Medulla oblongata (tissue), 1 donor: ENCODE measurements at regions not wholly inside any gene's neighbourhood (a gene's known extent, or its start where the extent isn't known, plus 50 kb on each side); places are given as distances from the start of the nearest gene placed in this dataset.
"Not testable (repeated sequence)": the region's sequence is repeated elsewhere in the genome, so short reads cannot be mapped to it uniquely, and the experiment has no call there.

ENCODE experiments used
- DNase-seq: peaks from one replicate; pipeline ENCODE4 v3.0.0-alpha.2; 2015; ENCODE audit errors: extremely low spot score

DNA sequence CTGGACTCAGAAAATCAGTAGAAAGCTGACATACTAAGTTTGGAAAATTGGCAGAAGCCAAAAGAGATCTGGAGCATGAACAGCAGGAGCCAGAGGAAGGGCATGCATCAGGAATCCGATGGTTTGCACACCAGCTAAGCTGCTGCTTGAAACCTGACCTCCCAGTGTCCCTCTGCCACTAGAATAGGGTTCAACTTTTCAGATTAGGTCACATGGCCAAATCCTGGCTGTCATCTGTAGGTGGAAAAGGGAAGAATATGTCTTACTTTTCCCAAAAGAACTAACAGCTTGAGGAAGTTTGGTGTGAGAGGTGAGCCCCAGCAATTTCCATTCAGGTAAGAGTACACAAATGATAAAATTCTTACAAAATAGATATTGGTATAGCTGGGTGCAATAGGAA, 732.6 kb downstream of the RERGL start:
- no peak for DNase-seq

DNA sequence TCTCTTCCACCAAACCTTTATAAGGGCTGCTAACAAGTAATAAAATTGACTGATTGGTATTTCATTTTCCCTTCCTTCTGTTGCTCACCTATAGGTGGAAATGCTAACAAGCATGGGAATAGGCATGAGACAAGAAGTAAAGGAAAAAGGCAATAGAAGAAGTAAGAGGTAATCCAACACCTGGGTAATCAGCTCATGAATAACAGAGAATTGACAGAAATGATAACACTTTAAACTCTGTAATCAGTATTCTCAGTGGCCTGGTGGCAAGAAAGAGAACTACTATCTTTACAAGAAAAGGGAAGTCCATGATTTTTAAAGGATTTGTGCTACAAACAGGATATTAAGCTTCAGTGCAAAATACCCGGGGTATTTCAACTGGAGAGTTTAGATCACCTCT, 737.8 kb downstream of the RERGL start:
- no peak for DNase-seq

DNA sequence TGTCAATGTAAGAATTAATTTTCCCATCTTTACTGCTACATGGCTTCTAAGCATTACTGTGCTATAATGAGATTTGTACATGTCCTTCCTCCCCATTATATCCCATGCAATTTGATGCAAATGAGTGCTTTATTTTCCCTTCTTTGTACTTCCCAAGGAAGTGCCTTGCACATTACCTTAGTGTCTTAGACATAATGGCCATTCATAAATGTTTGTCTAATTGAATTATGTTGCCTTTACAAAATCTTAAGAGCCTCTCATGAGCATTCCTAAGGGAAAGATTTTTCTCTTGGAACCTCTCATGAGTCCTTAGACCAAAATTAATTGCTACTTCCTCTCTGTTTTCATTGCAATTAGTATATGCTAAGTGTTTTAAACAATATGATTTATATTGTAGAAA, 741.7 kb downstream of the RERGL start:
- no peak for DNase-seq

DNA sequence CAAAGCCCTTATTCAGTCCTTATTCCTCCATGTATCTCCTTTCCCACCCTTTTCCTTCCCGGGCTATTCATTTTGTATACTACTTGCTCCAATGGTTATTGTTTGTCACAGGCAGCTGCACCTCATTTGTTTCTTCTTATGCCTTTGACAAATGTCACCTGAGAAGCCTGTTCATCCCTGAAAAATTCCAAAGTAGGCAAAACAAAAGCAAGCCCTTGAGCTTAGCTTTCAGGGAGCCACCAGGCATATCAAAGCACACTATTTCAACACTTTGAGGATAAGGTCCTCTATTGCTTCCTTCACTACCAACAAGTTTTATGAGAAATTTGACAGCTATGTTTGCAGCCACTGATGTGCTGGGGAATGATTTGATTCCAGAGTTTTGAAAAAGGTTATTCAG, 738.7 kb upstream of the LMO3 start:
- no peak for DNase-seq

DNA sequence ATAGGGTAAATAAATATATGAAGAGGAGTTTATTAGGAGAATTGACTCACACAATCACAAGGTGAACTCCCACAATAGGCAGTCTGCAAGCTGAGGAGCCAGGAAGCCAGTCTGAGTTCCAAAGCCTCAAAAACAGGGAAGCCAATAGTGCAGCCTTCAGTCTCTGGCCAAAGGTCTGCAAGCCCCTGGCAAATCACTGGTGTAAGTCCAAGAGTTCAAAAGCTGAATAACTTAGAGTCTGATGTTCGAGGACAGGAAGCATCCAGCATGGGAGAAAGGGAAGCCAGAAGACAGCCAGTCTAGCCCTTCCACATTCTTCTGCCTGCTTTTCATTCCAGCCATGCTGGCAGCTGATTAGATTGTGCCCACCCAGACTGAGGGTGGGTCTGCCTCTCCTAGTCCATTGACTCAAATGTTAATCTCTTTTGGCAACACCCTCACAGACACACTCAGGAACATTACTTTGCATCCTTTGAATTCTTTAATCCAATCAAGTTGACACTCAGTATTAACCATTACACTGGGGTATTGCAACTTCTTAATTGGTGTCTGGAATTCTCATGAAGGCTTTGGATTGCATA, 736.5 kb upstream of the LMO3 start:
- DNase-seq: no peak

DNA sequence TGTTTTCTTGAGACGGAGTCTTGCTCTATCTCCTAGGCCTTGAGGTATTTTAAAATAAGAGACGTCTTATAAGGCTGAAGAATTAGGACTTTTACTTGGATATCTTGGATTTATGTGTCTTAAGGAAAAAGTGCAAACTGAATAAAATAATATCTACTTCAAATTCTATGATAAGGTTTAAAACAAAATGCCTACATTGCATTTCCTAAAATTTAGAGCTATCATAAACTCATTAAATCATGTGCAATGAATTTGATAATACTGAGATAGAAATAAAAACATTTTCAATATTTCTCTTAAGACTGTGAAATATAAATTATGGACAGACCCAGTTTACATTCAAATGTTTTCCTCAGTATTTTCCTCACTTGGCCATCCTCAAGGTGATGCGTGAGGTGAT, 729.5 kb upstream of the LMO3 start:
- no peak for DNase-seq

DNA sequence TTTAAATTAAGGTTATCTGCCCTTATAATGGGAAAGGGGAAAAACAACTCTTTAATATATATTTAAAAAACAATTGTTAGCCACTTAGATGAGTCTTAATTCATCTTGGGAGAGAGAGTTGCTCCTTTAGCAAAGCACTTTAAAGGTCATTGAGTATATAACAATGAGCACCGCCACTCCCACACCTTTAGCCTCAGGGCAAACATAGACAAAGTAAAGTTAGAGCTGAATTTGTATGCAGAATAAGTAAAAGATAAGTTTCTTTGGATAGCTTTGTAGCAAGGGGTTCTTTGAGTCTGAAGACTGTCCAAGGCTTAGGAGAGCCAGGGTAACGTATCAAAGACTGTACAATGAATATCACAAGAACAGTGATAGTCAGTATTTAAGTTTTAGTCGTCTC, 728.8 kb upstream of the LMO3 start:
- DNase-seq: no peak

DNA sequence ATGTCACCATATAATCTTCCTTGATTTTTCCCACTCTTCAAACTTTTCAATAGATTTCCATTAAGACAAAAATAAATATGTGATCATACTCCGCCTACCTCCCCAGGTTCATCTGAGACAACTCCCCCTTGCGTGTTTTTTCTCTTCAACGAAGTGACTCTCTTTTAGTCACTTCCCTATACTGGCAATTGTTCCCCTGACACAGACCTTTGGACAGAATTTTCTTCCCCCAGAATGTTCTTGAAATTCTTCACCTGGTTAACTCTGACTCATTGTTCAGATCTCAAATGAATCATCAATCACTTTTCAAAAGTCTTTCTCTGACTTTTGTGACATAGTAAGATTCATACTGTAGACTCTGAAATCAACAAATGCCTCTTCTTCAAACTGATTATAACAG, 727.3 kb upstream of the LMO3 start:
- DNase-seq: no peak

DNA sequence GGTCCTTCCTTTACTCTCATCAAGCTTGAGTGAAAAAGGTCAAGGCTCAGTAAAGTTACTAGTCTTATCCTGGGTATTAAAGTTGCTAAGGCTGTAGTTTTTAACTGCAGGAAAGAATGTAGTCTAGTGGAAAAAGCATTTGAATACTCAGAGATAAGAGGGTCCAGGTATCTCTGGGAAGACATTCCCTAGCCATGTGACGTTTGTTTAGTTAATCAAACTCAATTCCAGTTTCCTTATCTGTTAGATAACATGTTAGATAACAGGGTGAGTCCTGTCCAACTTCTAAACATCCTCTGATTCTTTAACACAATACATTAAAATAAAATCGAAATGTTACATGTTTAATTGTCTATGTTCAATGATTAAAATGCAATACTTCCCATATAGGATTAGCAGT, 720.7 kb upstream of the LMO3 start:
- no peak for DNase-seq

DNA sequence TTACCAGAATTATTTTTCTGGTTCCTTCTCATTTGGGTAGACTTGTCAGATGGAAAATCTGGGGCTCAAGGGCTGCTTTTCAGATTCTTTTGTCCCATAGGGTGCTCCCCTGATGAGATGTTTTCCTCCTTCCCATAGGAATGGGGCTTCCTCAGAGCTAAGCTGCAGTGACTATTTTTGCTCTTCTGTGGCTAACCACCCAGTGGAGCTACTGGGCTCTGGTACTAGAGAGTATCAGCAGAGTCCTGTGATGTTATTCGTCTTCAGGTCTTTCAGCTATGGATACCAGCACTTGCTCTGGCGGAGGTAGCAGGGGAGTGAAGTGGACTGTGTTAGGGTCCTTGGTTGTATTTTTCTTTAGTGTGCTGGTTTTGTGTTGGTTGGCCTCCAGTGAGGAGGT, 716.1 kb upstream of the LMO3 start:
- no peak for DNase-seq

DNA sequence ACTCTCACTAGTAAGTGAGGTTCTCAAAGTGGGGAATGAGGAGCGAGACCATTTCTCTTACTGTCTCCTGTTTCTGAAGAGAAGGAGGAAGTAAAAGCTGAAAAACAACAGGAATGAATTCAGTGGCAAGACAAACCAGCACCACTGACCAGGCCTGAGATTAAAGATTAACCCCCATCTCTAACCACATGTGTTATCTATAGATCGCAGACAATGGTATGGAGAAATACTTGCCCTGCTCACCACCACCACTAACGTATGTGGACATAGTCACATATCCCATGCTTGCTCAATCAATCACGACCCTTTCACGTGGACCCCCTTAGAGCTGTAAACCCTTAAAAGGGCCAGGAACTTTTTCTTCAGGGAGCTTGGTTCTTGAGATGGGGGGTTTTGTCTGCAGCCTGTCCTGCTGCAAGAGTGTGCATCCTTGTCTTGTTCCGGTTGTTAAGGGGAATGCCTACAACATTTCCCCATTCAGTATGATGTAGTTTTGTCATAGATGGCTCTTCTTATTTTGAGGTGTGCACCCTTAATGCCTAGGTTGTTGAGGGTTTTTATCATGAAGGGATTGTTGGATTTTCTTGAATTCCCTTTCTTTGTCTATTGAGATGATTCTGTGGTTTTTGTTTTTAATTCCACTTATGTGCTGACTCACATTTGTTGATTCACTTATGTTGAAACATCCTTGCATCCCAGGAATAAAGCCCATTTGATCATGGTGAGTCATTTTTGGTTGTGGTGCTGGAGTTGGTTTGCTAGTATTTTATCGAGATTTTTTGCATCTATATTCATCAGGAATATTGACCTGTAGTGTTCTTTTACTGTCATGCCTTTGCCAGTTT, 698.8 kb upstream of the LMO3 start:
- DNase-seq: no peak

DNA sequence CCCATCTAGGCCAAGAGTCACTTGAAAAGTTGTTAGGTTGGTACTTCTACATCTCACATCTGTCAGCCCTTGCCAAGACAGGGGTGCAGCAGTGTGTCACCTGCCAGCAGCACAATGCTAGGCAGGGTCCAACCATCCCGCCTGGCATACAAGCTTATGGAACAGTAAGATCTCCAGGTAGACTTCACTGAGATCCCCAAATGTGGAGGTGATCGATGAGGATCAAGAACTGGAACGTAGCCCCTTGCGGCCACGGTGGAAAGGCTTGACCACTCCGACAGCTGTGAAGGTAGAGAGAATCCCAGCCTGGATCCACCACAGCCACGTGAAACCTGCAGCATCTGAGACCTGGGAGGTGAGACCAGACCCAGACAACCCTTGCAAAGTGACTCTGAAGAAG, 696.0 kb upstream of the LMO3 start:
- no peak for DNase-seq

DNA sequence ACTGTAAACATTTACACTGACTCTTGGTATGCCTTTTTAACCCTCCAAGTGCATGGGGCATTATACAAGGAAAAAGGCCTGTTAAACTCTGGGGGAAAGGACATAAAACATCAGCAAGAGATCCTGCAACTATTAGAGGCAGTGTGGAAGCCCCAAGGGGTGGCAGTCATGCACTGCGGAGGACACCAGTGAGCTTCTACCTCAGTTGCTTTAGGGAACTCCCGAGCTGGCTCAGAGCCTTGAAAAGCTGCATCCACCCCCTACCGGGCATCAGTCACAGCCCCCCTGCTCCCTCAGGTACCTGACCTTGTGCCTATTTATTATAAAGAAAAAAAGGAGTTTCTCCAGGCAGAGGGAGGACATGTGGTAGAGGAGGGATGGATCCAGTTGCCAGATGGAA, 695.6 kb upstream of the LMO3 start:
- no peak for DNase-seq

DNA sequence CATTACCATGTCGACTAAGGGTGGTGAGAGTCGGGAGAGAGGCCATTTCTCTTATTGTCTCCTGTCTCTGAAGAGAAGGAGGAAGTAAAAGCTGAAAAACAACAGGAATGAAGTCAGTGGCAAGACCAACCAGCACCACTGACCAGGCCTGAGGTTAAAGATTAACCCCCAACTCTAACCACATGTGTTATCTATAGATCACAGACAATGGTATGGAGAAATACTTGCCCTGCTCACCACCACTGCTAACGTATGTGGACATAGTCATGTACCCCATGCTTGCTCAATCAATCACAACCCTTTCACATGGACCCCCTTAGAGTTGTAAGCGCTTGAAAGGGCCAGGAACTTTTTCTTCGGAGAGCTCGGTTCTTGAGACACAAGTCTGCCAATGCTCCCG, 690.9 kb upstream of the LMO3 start:
- no peak for DNase-seq

DNA sequence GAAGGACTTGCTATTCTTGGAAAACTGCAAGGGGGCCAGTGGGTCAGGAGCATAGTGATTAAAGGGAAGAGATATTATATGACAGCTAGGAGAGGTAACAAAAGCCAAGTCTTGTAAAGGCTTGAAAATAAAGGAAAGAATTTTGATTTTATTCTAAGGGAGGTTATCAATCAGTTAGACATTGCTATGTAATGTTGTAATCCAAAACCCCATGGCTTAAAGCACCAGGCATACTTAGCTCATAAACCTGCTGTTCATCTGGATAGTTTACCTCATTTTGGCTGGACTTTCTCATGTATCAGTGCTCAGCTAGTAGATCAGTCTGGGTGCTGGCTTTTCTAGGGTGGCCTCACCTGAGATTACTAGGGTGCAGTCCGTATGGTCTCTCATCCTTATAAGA, 680.9 kb upstream of the LMO3 start:
- DNase-seq: no peak

DNA sequence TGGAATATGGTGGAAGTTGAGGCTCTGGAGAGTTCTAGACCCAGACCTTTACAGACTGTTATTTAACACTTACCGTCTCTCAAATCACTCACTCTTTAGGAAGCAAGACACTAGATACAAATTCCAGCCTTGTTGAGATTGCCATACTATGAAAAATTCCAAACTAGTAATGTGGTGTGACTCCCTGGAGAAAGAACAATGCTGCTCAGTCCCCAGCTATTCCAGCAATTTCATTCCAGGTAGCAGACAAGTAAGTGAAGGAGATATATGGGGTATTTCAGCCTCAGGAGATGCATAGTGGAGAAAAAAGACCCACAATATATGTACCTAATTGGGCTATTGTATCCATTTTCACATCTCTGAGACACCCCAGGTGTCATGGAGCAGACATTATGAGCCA, 678.9 kb upstream of the LMO3 start:
- no peak for DNase-seq

DNA sequence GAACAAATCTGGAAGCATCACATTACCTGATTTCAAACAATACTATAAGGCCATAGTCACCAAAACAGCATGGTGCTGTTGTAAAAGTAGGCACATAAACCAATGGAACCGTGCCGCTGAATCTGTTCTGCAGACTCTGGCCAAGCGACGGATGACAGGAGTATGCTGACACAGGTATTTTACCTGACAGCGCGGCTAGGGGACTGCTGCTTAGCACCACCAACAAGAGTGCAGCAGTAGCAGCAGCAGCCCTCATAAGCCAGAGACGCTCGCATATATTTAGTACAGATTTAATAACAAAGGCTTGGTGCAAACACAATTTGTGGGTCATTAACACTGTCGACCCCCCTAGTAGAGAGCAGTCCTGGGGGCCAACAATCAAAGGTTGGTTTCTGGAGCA, 677.6 kb upstream of the LMO3 start:
- no peak for DNase-seq

DNA sequence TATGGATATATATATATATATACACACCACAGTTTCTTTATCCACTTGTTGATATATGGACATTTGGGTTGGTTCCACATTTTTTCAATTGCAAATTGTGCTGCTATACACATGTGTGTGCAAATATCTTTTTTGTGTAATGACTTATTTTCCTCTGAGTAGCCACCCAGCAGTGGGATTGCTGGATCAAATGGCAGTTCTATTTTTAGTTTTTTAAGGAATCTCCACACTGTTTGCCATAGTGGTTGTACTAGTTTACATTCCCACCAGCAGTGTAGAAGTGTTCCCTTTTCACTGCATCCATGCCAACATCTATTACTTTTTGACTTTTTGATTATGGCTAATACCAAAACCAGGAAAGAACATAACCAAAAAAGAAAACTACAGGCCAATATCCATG, 676.2 kb upstream of the LMO3 start:
- DNase-seq: not testable (repeated sequence)

DNA sequence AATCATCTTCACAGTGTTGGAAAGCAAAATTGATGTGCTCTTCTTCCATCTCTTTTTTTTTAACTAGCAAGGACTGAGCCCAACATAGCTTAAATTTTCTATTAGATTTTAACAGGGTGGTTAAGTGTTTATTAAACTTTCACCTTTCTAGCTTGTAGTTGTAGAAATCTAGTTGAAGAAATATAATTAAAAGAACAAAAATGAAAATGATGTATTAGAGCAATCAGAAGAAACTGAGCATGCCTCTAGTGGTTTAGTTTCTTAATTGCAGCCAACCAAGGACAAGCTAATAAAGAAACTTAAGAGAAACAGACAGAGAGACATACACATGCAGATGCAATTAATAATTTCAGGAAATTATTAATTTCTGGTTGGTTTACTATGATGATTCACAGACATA, 673.0 kb upstream of the LMO3 start:
- no peak for DNase-seq

DNA sequence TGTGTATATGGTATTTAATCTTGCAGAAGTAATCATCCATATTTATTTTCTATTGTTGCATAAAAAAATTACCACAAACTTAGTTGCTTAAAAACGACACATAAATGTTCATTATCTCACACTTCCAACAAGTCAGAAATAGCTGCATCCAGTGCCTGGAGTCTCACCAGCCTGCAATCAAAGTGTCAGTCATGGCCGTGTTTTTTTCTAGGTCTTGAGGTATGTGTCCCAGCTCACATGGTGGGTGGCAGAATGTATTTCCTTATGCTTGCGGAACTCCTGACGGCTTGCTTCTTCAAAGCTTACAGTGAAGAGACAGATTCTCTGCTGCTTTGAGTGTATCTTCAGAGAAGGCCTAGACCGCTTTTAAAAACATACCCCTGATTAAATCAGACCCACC, 670.2 kb upstream of the LMO3 start:
- no peak for DNase-seq

DNA sequence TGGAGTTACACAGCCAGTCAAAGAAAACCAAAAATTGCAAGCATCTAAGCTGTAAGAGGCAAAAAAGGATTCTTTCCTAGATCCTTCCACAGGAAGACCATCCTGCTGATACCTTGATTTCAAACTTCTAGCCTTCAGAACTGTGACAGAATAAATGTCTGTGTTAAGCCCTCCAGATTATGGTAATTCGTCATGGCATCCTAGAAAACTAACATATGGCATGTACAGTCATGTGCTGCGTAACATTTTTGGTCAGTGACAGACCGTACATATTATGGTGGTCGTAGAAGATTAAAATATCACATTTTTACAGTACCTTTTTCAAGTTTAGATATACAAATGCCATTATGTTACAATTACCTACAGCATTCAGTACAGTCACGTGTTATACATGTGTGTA, 660.9 kb upstream of the LMO3 start:
- no peak for DNase-seq

DNA sequence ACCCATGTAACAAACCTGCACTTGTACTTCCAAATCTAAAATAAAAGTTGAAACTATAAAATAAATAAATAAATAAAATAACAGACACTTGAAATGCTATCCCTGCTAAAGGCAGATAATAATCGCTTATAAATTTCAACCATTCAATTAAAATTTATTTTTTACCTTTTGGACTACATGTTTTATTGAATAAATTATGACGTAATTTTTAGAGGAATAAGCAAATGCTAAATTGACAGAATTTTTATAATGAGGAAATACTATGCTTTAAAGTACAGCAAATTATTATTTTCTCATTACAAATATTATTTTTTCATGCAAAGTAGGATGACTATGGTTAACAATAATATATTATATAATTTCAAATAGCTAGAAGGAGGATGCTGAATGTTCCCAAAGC, 658.6 kb upstream of the LMO3 start:
- DNase-seq: no peak

DNA sequence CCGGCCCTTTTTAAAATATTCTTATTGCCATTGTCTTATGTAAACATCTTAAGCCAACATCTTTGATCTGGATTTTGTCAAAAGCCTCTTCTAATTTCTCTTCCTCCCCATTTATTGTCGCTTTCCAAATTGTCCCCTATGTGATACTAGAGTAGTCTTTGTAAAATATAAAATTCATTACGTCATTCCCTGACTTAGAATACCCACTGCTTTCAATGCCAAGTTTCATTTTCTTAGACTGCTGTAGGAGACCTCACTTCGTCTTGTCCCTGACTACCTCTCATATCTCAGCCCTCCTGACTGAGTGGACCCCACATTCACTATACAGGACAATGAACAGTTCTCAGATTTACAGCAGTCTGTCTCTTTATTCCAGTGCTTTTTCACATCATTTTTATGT, 633.9 kb upstream of the LMO3 start:
- no peak for DNase-seq

DNA sequence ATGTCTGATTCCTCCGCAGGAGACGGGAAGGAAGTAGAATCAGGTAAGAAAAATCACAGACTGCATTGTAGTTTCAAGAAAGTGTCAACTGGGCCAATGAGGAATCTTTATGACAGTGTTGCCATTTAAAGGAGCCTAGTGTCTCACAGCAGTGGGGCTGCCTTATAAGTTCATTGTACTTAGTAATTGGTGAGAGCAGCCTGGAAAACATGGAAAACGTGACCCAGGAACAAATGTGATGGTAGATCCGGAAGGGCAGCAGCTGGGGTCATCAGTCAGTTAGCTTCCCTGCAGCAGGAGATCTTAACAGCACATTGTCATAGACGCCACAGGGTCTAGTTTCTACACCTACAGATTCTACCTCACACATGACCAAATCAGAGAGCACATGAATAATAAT, 630.0 kb upstream of the LMO3 start:
- DNase-seq: no peak
